ENCODE measurements at regions not wholly inside any gene's neighbourhood (a gene's known extent, or its start where the extent isn't known, plus 50 kb on each side); places are given as distances from the start of the nearest gene placed in this dataset.
"Not testable (repeated sequence)": the region's sequence is repeated elsewhere in the genome, so short reads cannot be mapped to it uniquely, and the experiment has no call there.

- Histone ChIP-seq H3K27me3 (no peaks in the 10 kb centered on the region), H3K27ac (no peak overlapping the region), H3K36me3 (no peaks in the 10 kb centered on the region), H3K4me3 (no peak overlapping the region), H3K9me3 (no peaks in the 10 kb centered on the region), H3K4me1 (peaks cover 0 to 32% (median 12%) of the 10 kb centered on the region in 4 donors)
- in situ Hi-C loops (cut with MboI; ENCODE audit: low pct_ligation_motif_present in 1 of 4, low pct_unique_long_range_greater_than_20kb in 1 of 4, low sequenced_read_pairs in 3 of 4), result no loop called here
- WGBS, 2 donors (ENCODE audit: low coverage in 1 of 2), result 88 to 100% methylated on average over 4 to 15 of the region's 15 CpGs
- TF ChIP-seq POLR2A (IDR thresholded peaks at IDR 0.05), result no peak
- TF ChIP-seq EP300 (IDR thresholded peaks at IDR 0.05; ENCODE audit: low read depth), result no peak
- no peak for TF ChIP-seq POLR2AphosphoS5 (IDR thresholded peaks at IDR 0.05)
- no peak for TF ChIP-seq CTCF (IDR thresholded peaks at IDR 0.05)
- intact Hi-C loops (cut with DNase I; ENCODE audit: low total_unique reads), result no loop called here
- DNase-seq, result no peak
Measured at GRCh38 chr17:20938244-20938643, 104.6 kb downstream of the USP22 start.

DNA sequence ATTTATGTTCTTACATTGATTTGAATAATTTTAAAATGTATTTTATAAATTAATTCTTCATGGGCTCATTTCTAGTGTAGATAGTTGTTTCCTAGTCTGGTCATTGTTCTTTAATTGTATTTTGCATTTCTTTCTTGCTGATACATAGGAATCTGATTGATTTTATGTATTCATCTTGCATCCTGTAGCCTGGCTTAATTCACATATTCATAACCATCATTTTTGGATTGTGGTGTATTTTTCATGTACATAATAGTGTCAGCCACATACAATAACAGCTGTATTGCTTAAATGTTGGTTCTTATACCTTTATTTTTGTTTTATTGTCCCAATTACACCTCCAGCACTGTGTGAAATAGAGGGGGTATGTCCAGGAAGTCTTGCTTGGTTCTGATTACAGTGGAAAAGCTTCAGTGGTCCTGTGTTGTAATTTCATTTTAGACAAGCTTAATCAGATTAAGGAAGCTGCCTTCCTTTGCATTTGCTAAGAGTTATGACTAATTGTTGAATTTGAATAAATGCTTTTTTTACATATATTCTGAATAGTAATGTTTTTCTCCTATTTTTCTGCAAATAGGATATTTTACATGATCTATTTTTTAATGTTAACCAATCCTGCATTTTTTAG lies 103.7 kb downstream of the USP22 start:
- no peak overlapping the region for H3K4me3 ChIP-seq
- no peak for DNase-seq
- no peaks in the 10 kb centered on the region for H3K36me3 ChIP-seq
- no peaks in the 10 kb centered on the region for H3K27me3 ChIP-seq
- H3K4me1 ChIP-seq, result peaks cover 0 to 29% (median 12%) of the 10 kb centered on the region in 4 donors
- no peaks in the 10 kb centered on the region for H3K9me3 ChIP-seq
- intact Hi-C loops (cut with DNase I; ENCODE audit: low total_unique reads), result no loop called here
- no peak overlapping the region for H3K27ac ChIP-seq
- in situ Hi-C loops (cut with MboI; ENCODE audit: low pct_ligation_motif_present in 1 of 4, low pct_unique_long_range_greater_than_20kb in 1 of 4, low sequenced_read_pairs in 3 of 4), result no loop called here
- TF ChIP-seq POLR2A (IDR thresholded peaks at IDR 0.05) (no peak), CTCF (IDR thresholded peaks at IDR 0.05) (no peak), EP300 (IDR thresholded peaks at IDR 0.05; ENCODE audit: low read depth) (no peak), POLR2AphosphoS5 (IDR thresholded peaks at IDR 0.05) (no peak)

DNA sequence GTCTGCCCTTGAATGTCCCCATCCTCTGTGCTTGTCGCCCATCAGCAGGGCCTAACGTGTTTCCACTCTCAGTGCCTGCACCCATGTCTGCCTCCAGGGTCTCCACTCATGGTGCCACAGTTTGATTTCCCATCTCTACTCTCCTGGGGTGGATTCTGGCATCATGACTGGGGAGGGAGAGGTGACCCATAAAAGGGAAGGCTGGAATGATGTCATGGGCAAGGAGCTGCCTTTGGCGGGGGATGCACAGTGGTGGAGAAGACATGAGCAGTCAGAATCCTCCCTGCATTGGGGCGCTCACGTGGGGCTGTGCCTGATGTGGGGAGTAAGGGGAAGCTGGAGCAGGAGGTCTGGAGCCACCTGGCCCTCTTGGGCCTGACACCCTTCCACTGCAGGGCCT lies 100.9 kb downstream of the USP22 start:
- no peak for TF ChIP-seq POLR2A (IDR thresholded peaks at IDR 0.05)
- TF ChIP-seq EP300 (IDR thresholded peaks at IDR 0.05; ENCODE audit: low read depth), result no peak
- no peak for TF ChIP-seq POLR2AphosphoS5 (IDR thresholded peaks at IDR 0.05)
- no peak for TF ChIP-seq CTCF (IDR thresholded peaks at IDR 0.05)
- Histone ChIP-seq H3K9me3 (no peaks in the 10 kb centered on the region), H3K27ac (no peak overlapping the region), H3K4me1 (peaks cover 0 to 10% (median 7%) of the 10 kb centered on the region in 4 donors), H3K36me3 (no peaks in the 10 kb centered on the region), H3K4me3 (no peak overlapping the region), H3K27me3 (no peaks in the 10 kb centered on the region)
- 89 to 91% methylated on average over 4 to 5 of the region's 5 CpGs for WGBS, 2 donors (ENCODE audit: low coverage in 1 of 2)
- intact Hi-C loops (cut with DNase I; ENCODE audit: low total_unique reads), result no loop called here
- no peak for DNase-seq
- in situ Hi-C loops (cut with MboI; ENCODE audit: low pct_ligation_motif_present in 1 of 4, low pct_unique_long_range_greater_than_20kb in 1 of 4, low sequenced_read_pairs in 3 of 4), result no loop called here

GRCh38 chr17:20944014-20944865 lies 98.6 kb downstream of the USP22 start:
- DNase-seq, result peak; percentile 68
- 47% methylated on average over 12 of the region's 12 CpGs; no CpG with 5 or more reads in 1 of the 2 donors for WGBS, 2 donors (ENCODE audit: low coverage in 1 of 2)
- no peak overlapping the region for H3K27ac ChIP-seq
- no peaks in the 10 kb centered on the region for H3K4me1 ChIP-seq
- no peaks in the 10 kb centered on the region for H3K9me3 ChIP-seq
- H3K36me3 ChIP-seq, result no peaks in the 10 kb centered on the region
- H3K4me3 ChIP-seq, result no peak overlapping the region
- no peak for TF ChIP-seq POLR2AphosphoS5 (IDR thresholded peaks at IDR 0.05)
- TF ChIP-seq POLR2A (IDR thresholded peaks at IDR 0.05), result no peak
- peak; percentile 16 to 66 (median 53) for TF ChIP-seq CTCF (IDR thresholded peaks at IDR 0.05)
- intact Hi-C loops (cut with DNase I; ENCODE audit: low total_unique reads), result no loop called here
- in situ Hi-C loops (cut with MboI; ENCODE audit: low pct_ligation_motif_present in 1 of 4, low pct_unique_long_range_greater_than_20kb in 1 of 4, low sequenced_read_pairs in 3 of 4), result no loop called here
- no peaks in the 10 kb centered on the region for H3K27me3 ChIP-seq

GRCh38 chr17:20947708-20948107 lies 95.1 kb downstream of the USP22 start:
- H3K4me3 ChIP-seq; H3K27ac ChIP-seq; H3K27me3 ChIP-seq; H3K9me3 ChIP-seq; H3K36me3 ChIP-seq; in situ Hi-C loops (cut with MboI; ENCODE audit: low pct_ligation_motif_present in 1 of 4, low pct_unique_long_range_greater_than_20kb in 1 of 4, low sequenced_read_pairs in 3 of 4); intact Hi-C loops (cut with DNase I; ENCODE audit: low total_unique reads); DNase-seq; H3K4me1 ChIP-seq: not testable (repeated sequence)
- WGBS, 2 donors (ENCODE audit: low coverage in 1 of 2), result 89 to 92% methylated on average over 5 of the region's 5 CpGs

Measured in transverse colon (tissue), 4 donors.